Astrocyte of the cerebellum (primary cell): ENCODE measurements at regions not wholly inside any gene's neighbourhood (a gene's known extent, or its start where the extent isn't known, plus 50 kb on each side); places are given as distances from the start of the nearest gene placed in this dataset.

Experiments used
- DNase-seq: peaks from one replicate; pipeline ENCODE4 v3.0.0-alpha.2; 2011; ENCODE audit warnings: low read depth
- H3K4me3 ChIP-seq: 2 replicates; pipeline ENCODE4 v1.5.1; 2011; ENCODE audit warnings: mild to moderate bottlenecking, low read depth, low read length, moderate library complexity
- CTCF ChIP-seq: IDR thresholded peaks from 2 replicates; pipeline ENCODE4 v1.5.1; 2012; ENCODE audit warnings: low read length, low read depth, moderate library complexity, mild to moderate bottlenecking; ENCODE audit errors: missing control alignments
- in situ Hi-C: cut with HindIII; loops from 2 replicates; pipeline ENCODE4 v1.10.0; 2017; ENCODE audit warnings: low sequenced_read_pairs

- TF ChIP-seq CTCF, result no peak
- H3K4me3 ChIP-seq, result no peak overlapping the region
- in situ Hi-C loops, result no loop called here
- DNase-seq, result no peak
Observed at GRCh38 chr2:147758821-147759220, 86.0 kb upstream of the ACVR2A start.

GRCh38 chr2:147756069-147756468, 88.8 kb upstream of the ACVR2A start:
- DNase-seq, result no peak
- in situ Hi-C loops, result no loop called here
- H3K4me3 ChIP-seq, result no peak overlapping the region
- no peak for TF ChIP-seq CTCF

DNA sequence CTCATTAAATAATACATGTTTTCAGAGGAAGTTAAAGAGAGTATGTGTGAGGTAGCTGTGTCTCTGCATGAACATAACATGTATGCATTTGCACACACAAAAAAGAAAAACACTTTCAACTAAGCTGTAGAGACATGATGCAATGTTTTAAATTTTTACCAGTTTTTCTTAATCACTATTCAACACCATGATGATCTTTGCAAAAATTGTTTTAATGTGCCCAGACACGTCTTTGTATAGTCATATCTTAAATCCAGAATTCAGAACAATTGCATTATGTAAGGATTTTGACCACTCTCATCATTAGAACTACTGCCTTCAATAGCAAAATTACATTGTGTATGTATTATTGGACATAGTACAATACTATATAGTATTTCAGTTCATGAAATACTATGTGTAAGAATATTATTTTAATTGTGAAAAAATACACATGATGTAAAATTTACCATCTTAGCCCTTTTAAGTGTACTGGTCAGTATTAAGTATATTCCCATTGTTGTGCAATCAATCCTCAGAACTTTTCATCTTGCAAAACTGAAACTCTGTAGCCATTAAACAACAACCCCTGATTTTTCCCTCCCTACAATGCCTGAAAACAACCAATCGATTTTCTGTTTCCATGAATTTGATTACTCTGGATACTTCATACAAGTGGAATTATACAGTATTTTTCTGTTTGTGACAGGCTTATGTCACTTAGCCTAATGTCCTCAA, 104.5 kb upstream of the ACVR2A start:
- DNase-seq, result no peak
- no peak for TF ChIP-seq CTCF
- in situ Hi-C loops, result no loop called here

DNA sequence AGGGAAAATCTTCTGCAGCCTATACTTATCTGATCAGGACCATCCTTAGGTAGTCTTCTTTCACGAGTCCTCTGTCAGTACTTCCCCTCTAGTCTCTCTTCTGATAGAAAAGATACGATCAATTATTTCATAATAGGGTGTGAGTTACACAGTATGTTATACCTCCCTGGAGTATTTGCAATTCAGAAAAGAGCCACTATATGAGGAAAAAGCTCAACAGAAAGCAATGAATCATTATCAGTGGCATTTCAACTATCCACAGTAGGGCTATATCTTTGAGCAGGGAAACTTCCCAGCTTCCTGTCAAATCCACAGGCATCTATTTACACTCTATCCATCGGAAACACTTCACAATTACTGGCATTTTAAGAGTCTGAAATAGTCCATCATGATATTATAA, 105.3 kb upstream of the ACVR2A start:
- no peak overlapping the region for H3K4me3 ChIP-seq
- DNase-seq, result no peak
- in situ Hi-C loops, result no loop called here
- no peak for TF ChIP-seq CTCF

More for the DNA sequence above, 104.5 kb upstream of the ACVR2A start:
- no peak overlapping the region for H3K4me3 ChIP-seq

- H3K4me3 ChIP-seq, result no peak overlapping the region
- TF ChIP-seq CTCF, result no peak
- DNase-seq, result no peak
- in situ Hi-C loops, result no loop called here
Observed at GRCh38 chr2:147718831-147719230, 126.0 kb upstream of the ACVR2A start.

GRCh38 chr2:147716906-147717305, 127.9 kb upstream of the ACVR2A start:
- TF ChIP-seq CTCF, result no peak
- no peak overlapping the region for H3K4me3 ChIP-seq
- DNase-seq, result no peak
- in situ Hi-C loops, result no loop called here
